SK-N-MC (cell line): ENCODE measurements at regions not wholly inside any gene's neighbourhood (a gene's known extent, or its start where the extent isn't known, plus 50 kb on each side); places are given as distances from the start of the nearest gene placed in this dataset.

Source experiments
- EZH2 ChIP-seq: fragments of 200-600 bp; sonication (generic); IDR thresholded peaks from one replicate; pipeline ENCODE4 v1.6.1; 2017; ENCODE audit warnings: antibody characterized with exemption
- POLR2AphosphoS5 ChIP-seq: IDR thresholded peaks from 2 replicates; pipeline ENCODE4 v1.6.1; 2012; ENCODE audit warnings: mild to moderate bottlenecking, low read depth, low read length, borderline replicate concordance

DNA sequence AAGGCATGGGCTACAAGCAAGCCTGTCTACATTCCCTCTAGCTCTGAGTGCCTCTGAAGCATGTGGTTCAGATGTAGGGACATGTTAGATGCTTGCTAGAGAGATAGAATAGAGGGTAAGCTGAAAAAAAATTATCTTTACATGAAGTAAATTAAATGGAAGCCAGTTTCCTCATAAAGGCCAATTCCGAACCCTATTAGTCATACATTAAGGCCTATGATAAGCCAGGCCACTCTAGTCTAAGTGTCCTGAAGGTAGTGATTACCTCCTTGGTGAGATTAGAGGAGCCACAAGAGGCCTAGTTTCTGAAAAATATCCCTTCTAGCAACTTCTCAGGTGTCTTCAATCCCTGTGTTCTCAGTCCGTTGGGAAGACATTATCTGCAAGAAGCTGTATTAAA, 72.4 kb upstream of the NPAS2 start:
- no peak for TF ChIP-seq POLR2AphosphoS5
- TF ChIP-seq EZH2, result no peak
